DMS79 (cell line): ENCODE measurements at regions not wholly inside any gene's neighbourhood (a gene's known extent, or its start where the extent isn't known, plus 50 kb on each side); places are given as distances from the start of the nearest gene placed in this dataset.

Experiments
- DNase-seq: peaks from one replicate; lab custom pipeline; 2025; lab: John Stamatoyannopoulos, UW

GRCh38 chr12:92496790-92497189, 206.0 kb upstream of the PLEKHG7 start:
- DNase-seq: no peak

DNA sequence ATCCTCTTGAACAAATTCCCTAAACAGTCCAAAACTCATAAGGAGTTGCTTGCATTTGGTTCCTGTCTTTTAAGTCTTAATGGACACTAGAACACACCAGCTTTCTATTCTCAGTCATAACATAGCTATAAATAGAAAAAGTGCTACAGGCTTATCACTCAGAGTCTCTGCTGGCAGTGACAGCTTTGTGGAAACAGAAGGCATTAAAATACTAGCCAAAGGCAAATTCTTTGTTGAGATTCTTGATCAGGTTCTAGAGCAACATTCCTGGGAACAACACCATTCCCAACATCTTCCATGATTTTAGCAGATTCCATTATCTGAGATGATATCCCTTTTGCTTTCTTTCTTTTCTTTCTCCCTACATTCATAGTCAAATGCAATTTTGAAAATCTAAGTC, 207.7 kb upstream of the PLEKHG7 start:
- DNase-seq: no peak

DNA sequence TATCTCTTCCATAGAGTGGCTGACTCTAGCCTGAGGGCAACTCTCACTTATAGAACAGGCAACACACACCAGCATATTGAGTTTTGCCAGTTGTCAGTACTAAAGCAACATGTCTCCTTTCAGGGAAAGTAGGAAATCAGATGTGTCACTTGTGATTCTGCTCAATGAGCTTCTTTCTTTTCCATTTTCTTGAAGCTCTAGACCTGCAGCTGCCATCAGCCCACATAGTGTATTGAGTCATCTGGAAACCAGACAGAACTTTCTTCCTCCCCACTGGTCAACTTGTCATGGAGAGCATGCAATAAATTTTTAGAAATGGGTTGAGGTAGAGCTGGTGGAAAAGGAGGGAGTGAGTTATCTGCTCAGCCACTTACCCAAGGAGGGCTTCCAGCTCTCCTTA, 209.0 kb upstream of the PLEKHG7 start:
- no peak for DNase-seq

DNA sequence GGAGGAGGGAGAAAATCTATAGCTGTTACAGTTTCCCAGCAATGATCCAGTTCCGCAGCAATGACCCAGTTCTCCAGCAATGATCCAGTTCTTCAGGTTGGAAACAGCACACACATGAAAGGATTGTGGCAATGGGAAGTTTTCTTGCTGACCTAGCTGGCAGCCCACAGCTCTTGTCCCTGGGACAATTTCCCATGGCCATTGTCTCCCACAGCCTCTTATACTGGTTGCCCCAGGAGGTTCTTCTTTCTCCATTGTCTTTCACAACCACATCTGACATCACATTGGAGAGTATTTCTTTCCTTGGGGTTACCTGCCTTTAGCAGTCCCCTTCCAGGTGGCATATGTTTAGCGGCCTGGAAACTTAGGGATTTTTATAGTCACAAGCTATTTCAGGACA, 209.8 kb upstream of the PLEKHG7 start:
- no peak for DNase-seq

DNA sequence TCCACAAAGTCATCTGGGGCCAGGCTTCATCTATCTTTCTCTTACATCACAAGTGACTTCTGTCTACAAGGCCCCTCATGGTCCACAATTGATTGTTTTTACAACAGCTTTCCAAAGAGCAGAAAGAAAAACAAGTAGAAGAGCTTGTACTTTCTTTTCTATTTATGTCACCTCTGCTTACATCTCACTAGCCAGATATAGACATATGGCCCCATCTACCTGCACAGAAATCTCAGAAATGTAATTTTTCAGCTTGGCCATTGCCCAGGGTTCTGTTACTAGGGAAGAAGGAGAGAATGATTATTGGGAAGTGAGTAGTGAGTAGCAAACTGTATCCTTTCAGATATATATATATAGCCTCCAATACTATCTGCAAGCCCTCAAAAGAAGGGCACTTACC, 210.5 kb upstream of the PLEKHG7 start:
- DNase-seq: no peak

DNA sequence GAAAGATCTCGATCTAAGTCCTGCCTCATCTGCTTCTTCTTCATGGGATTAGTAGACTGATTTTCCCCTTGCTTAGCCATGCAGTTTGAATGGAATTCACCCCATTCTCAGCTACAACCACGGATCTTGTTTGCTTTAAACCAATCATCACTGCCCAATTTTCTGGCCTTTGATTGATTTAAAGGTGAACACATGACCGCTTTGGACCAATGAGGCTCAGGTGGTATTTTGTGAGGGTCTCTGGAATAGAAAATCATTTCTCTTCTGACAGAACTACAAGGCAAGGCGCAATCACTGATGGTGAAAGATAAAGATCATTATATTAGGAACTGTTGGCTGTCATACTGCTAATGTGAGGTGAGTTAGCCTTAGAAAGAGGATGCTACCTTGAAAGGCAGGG, 213.0 kb upstream of the PLEKHG7 start:
- DNase-seq: no peak

GRCh38 chr12:92488735-92489134, 214.1 kb upstream of the PLEKHG7 start:
- no peak for DNase-seq

DNA sequence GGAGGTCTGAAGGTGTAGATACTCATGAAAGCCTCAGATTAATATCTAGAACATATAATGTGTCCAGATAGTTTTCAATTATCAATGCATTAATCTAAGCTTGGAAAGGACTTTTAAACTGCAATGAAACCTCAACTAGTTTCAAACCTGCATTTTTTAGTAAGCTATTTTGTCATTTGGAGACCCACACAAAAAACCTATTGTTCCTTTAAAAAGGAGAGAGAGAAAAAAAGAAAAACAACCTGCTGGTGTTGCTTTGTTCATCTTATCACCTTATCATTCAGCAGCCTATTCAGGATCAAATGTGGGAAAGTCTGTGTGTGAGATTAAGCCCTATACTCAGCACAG, 215.7 kb upstream of the PLEKHG7 start:
- DNase-seq: no peak

DNA sequence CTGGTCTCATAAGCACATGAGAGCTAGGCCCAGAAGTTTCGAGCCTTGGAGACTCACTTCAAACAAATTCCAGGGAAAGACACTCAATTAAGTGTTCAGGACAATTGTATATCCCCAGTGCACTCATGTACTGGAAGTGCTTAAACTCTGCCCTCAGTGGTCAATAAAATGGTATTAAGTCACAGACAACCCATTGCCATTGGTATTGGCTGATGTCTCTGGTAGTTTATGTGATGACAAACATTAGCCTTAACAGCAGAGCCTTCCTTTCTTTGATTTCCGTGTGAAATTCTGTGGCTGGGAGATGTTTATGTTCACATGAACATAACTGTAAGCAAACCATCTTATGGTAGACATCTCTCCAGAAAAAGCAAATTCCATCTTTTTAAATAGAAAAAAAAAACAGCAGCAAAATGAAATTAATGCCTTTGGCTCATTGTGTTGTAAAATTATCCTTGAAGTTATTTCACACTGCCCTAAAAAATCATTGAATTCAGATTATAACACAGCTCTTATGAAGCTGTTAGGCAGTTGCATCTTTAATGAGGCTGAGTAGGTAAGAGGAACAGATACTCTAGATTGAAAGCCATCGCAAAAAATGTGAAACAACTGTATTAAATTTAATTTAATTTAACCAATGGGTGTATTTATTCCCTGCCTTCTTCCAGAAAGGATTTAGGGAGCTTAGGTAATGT, 216.2 kb upstream of the PLEKHG7 start:
- DNase-seq: no peak

DNA sequence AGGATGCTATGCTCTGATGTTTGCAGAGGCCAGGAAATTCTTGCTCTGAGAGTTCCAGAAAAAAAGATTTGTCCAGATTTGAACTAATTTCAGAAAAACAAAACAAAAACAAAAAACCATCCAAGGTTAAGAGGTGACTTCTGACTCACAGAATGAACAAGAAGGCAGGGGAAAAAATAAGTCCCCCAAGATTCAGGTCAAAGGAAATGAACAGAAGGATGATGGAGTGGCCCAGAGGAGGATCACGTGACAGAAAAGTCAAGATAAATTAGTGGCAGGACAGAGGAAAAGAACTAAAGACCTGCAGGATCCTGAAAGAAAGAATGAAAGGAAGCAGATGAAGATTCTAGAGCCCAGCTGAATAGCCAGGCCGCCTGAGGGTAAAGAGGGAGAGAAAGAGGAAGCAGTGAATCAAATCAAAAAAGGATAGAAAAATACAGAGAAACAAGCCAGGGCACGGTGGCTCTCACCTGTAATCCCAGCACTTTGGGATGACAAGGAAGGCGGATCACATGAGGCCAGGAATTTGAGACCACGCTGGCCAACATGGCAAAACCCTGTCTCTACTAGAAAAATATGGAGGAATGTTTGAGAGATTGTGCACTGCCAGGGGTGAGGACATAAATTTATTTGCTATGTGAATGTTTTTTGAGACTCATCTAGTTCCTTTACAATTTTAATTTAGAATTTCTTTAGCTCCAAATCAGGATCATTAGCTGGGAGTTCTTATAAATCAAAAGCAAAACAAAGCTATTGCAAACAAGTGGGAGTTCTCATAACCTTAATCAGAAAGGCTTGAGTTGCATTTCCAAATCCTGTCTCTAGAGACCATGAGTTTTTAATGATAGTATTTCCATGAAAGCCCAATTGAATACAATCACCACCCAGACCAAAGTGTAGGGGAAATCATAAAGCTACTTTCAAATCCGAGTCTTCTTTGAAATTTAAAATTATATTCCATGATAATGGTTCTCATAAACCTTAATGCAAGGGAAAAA, 217.1 kb upstream of the PLEKHG7 start:
- no peak for DNase-seq

GRCh38 chr12:92482599-92482998, 220.2 kb upstream of the PLEKHG7 start:
- no peak for DNase-seq

GRCh38 chr12:92481066-92481465, 221.7 kb upstream of the PLEKHG7 start:
- no peak for DNase-seq

DNA sequence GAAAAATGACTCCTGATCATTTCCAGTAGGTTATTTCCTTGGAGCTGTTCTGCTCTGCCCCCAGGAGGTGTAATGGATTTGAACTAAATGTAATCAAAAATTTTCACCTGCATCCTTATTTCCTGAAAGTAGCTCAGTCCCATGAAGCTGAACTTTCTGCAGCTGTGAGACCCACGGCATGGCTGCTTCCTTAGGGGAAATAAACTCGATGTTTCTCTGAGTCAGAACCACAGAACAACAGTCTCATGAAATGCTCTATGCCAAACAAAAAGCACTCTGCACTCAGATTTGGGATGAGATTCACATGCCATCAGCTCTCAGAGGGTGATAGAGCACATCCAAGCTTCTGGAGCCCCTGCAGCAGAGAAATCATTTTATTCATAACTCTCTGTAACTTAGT, 224.1 kb upstream of the PLEKHG7 start:
- DNase-seq: no peak

DNA sequence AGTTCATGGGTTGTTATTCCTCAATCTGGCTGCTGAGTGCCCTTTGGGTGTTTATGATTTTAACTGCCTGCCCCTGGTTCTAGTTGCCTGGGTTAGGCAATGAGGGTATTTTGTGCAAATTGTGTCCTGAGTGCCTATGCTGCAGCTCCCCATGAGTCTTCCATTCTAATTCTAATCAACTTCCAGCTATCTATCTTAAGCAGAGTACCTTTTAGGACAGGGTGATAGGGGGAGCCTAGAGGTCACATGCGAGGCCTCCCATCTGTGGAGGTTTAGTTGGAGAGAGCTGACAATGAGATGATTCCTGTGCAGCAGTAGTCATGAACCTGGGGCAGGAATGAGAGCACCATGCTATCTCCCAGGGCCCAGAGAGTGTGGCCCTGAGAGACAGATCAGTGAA, 225.9 kb upstream of the PLEKHG7 start:
- DNase-seq: no peak

GRCh38 chr12:92473564-92473963, 229.2 kb upstream of the PLEKHG7 start:
- no peak for DNase-seq

- no peak for DNase-seq
Observed at GRCh38 chr12:92472201-92472600, 230.6 kb upstream of the PLEKHG7 start.

- DNase-seq: no peak
Observed at GRCh38 chr12:92471551-92471950, 231.2 kb upstream of the PLEKHG7 start.

DNA sequence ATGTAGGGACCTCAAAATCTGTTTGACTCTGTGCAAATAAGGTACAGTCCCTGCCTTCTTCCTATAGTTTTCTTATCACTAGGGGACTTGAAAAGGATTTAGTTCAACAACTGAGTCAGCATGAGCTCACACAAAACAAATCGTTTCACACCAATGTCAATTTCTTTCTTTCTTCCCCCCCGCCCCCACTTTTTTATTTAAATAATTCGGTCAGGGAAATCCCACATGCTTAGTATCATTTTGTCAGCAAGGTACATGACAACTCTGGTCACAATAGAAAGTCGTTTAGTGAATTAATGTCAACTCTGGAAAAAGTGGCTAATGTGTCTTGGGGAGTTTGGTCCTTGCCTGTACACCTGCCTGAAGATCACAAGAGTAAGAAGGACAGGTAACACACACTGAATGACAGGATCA, 232.2 kb upstream of the PLEKHG7 start:
- no peak for DNase-seq

DNA sequence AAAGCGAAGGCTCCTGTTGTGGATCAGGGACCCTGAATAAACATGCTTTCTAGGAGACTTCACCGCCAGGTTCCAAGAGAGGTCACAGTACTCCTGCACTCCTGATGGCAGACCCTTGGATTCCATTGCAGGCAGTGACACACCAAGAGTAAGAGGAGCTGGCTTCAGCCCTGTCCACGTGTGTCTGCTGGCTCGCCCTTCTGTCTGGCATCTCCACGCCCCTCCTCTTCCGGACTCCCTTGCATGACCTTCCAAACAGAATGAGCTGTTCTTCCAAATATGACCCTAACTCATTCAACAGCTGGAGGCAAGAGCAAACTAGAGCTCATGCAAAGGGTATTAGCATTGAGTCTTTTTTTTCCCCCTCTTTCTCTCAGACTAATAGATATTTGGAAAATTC, 233.0 kb upstream of the PLEKHG7 start:
- DNase-seq: no peak

- DNase-seq: no peak
Observed at GRCh38 chr12:92468358-92469020, 234.3 kb upstream of the PLEKHG7 start.

DNA sequence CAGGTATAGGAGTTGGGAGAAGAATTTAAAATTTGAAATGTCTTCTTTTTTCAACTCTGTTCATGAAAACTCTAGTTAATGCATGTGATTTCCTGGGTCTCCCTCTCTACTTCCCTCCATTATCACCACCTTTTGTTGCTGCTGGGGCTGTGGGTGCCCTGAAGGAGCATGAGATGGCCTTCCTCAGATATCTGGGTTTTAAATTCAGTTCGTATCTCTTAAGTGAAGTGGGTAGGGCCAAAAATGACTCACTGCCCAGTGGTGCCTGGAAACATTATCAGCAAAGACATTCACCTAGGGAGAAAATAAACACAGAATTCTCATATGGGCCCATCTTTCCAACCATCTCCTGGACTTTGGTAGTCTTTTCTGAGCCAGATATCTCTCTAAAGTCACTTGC, 234.9 kb upstream of the PLEKHG7 start:
- no peak for DNase-seq

DNA sequence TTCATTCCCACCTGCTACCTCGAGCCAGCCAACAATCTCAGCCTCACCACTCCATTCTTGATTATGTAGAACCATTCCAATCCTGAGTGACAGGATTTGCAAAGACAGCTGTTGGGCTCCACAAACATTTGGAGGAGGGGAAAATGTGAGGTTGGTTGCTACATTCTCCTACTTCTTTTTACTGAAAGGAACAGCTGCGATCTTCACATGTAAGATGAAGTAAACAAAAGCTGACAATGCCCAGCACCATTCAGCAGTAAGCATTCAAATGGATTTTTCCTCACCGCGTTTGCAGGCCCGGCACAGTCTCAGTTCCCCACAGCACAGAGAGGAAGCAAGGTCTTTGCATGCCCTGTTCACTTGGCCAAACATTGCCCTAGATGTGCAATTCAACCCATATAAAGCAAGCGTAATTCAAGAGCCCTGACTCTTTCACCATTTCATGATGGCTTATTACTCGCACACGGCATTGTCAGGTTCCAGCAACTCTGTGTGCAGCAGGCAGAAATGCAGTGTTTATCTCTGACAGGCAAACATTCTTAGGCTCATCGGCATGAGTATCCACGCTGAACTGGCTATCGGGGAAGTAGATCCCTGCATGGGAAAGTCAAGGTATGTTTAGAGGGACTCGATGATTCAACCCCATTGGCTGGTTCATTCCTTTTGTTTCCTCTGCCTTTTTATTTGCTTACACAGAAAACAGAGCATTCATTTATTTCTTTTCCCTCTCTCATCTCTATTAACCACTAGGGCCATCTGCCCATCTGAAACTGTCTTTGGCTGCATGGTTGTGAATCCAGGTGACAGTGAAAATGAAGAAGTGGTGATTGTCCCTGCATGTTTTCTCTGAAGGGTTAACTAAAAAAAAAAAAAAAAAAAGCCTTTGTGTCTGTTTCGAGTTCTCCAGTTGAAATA, 236.1 kb upstream of the PLEKHG7 start:
- DNase-seq: no peak
